ENCODE measurements at regions not wholly inside any gene's neighbourhood (a gene's known extent, or its start where the extent isn't known, plus 50 kb on each side); places are given as distances from the start of the nearest gene placed in this dataset.

- no peak overlapping the region for H3K27ac ChIP-seq (ENCODE audit: extremely low read length, insufficient read depth, low read length)
- peak; percentile 70 for FAIRE-seq
- H3K4me1 ChIP-seq (ENCODE audit: insufficient read depth, low read length): 0 out of 2 replicates have a peak, but pooled peaks cover 8% of the 10 kb centered on the region
- no peaks in the 10 kb centered on the region for H4K20me1 ChIP-seq (ENCODE audit: insufficient read depth, low read length)
- H2AFZ ChIP-seq (ENCODE audit: low read length): no peak overlapping the region
- 36% methylated on average over 13 of the region's 14 CpGs for WGBS (ENCODE audit: low lambda C conversion rate)
- H3K4me2 ChIP-seq (ENCODE audit: low read depth, low read length): no peak overlapping the region
- no peaks in the 10 kb centered on the region for H3K36me3 ChIP-seq (replicated peaks in 1 of 2; ENCODE audit: control insufficient read depth in 1 of 2, insufficient read depth in 2 of 2, low read length in 2 of 2)
- no peaks in the 10 kb centered on the region for H3K27me3 ChIP-seq (ENCODE audit: control insufficient read depth in 1 of 2, insufficient read depth in 2 of 2, low read length in 2 of 2)
- H3K9me3 ChIP-seq (ENCODE audit: low read length): no peaks in the 10 kb centered on the region
- intact Hi-C loops (cut with micrococcal nuclease; ENCODE audit: unreplicated experiment) (no loop called here), in situ Hi-C loops (cut with HindIII; ENCODE audit: extremely low pct_ligation_motif_present, low pct_unique_long_range_greater_than_20kb) (no loop called here)
- no peak for DNase-seq (ENCODE audit: low spot score)
- H3K79me2 ChIP-seq (ENCODE audit: insufficient read depth, low read length): no peaks in the 10 kb centered on the region
- ATAC-seq: no peak
- CTCF ChIA-PET (ENCODE audit: low intra/inter-chr PET ratio, low total read pairs): no interaction called here
- no peak overlapping the region for H3K9ac ChIP-seq (ENCODE audit: insufficient read depth, low read depth, low read length)
- BruUV-seq (replicated peaks): no TSS peak
- H3K4me3 ChIP-seq (replicated peaks in 1 of 3; ENCODE audit: insufficient read depth in 1 of 3, low read depth in 2 of 3, low read length in 3 of 3): no peak overlapping the region
- POLR2A ChIA-PET: no interaction called here
- TF ChIP-seq KLF9 (CRISPR knock-in tag; IDR thresholded peaks at IDR 0.05; ENCODE audit: low read depth): no peak
- no peak for TF ChIP-seq ZNF331 (CRISPR knock-in tag; IDR thresholded peaks at IDR 0.05)
- no peak for TF ChIP-seq ZNF549 (CRISPR knock-in tag; IDR thresholded peaks at IDR 0.05)
- no peak for TF ChIP-seq MED1 (CRISPR knock-in tag; IDR thresholded peaks at IDR 0.05)
- no peak for TF ChIP-seq TFAP4 (IDR thresholded peaks at IDR 0.05; ENCODE audit: borderline replicate concordance, low read depth)
- TF ChIP-seq RARA (CRISPR knock-in tag; IDR thresholded peaks at IDR 0.05): no peak
- TF ChIP-seq POGZ (CRISPR knock-in tag; IDR thresholded peaks at IDR 0.05): no peak
- no peak for TF ChIP-seq ZNF407 (CRISPR knock-in tag; IDR thresholded peaks at IDR 0.05; ENCODE audit: not compliant biosample characterization)
- no peak for TF ChIP-seq GABPB1 (CRISPR knock-in tag; IDR thresholded peaks at IDR 0.05)
- no peak for TF ChIP-seq JARID2 (CRISPR knock-in tag; IDR thresholded peaks at IDR 0.05; ENCODE audit: insufficient replicate concordance)
- TF ChIP-seq HOXA3 (CRISPR knock-in tag; IDR thresholded peaks at IDR 0.05): no peak
- TF ChIP-seq, protein P1, sequence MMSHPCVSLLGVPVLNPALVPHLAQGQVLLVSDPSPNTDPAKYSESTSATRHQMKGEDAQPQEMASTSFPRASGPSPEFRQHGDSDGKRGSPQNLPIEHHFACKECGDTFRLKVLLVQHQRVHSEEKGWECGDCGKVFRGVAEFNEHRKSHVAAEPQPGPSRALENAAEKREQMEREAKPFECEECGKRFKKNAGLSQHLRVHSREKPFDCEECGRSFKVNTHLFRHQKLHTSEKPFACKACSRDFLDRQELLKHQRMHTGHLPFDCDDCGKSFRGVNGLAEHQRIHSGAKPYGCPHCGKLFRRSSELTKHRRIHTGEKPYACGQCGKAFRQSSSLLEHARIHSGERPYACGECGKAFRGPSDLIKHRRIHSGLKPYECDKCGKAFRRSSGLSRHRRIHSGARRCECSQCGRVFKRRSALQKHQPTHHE (CRISPR knock-in tag; IDR thresholded peaks at IDR 0.05; ENCODE audit: borderline replicate concordance): no peak
- TF ChIP-seq ZNF512 (CRISPR knock-in tag; IDR thresholded peaks at IDR 0.05): no peak
Observed at GRCh38 chr12:34264110-34264509, 241.8 kb downstream of the ALG10 start.

Measured in HepG2 (cell line).